PC-9 (cell line): ENCODE measurements at regions not wholly inside any gene's neighbourhood (a gene's known extent, or its start where the extent isn't known, plus 50 kb on each side); places are given as distances from the start of the nearest gene placed in this dataset.
"Not testable (repeated sequence)": the region's sequence is repeated elsewhere in the genome, so short reads cannot be mapped to it uniquely, and the experiment has no call there.

Experiments used
- BruUV-seq: library from RNA; stranded (reverse); fragments of 400-500 nt; replicated peaks from 2 replicates; lab custom pipeline; 2021; lab: Mats Ljungman, UMichigan
- CTCF ChIA-PET: fragments of 300-600 bp; sonication (Branson Sonifier 250); formaldehyde crosslinking; loops from one replicate; lab custom pipeline; 2022; ENCODE audit warnings: antibody characterized with exemption; lab: Charles Lee
- POLR2A ChIA-PET: fragments of 300-600 bp; sonication (Branson Sonifier 250); formaldehyde crosslinking; loops from one replicate; lab custom pipeline; 2022; ENCODE audit warnings: antibody characterized with exemption; ENCODE audit not compliant: unreplicated experiment; lab: Charles Lee
- DNase-seq, 2 experiments: peaks; one replicate each; pipeline versions ENCODE4 v3.0.0 to v3.0.0-alpha.2; 2015 to 2022; ENCODE audit warnings: mixed read lengths in 1 of 2
- H2AFZ ChIP-seq: fragments of 200-600 bp; sonication (generic); 2 replicates; pipeline ENCODE4 v1.8.1; 2017; ENCODE audit warnings: antibody characterized with exemption
- H3F3A ChIP-seq: fragments of 200-600 bp; sonication (generic); 2 replicates; pipeline ENCODE4 v1.8.1; 2017; ENCODE audit warnings: antibody characterized with exemption, mild to moderate bottlenecking, low read depth; ENCODE audit not compliant: insufficient read depth
- H3K27ac ChIP-seq: fragments of 200-600 bp; sonication (generic); 2 replicates; pipeline ENCODE4 v1.6.1; 2016; ENCODE audit warnings: mixed run types
- H3K27me3 ChIP-seq: fragments of 200-600 bp; sonication (generic); 2 replicates; pipeline ENCODE4 v1.6.1; 2016; ENCODE audit warnings: low read depth, mixed run types; ENCODE audit not compliant: insufficient read depth
- H3K36me3 ChIP-seq: fragments of 200-600 bp; sonication (generic); 2 replicates; pipeline ENCODE4 v1.6.1; 2016; ENCODE audit warnings: low read depth, mixed run types
- H3K4me1 ChIP-seq: fragments of 200-600 bp; sonication (generic); replicated peaks from 2 replicates; pipeline ENCODE4 v1.6.1; 2016; ENCODE audit warnings: mixed run types; ENCODE audit not compliant: insufficient read depth
- H3K4me2 ChIP-seq: fragments of 200-600 bp; sonication (generic); 2 replicates; pipeline ENCODE4 v1.6.1; 2017; ENCODE audit warnings: mixed run types
- H3K4me3 ChIP-seq: fragments of 200-600 bp; sonication (generic); 2 replicates; pipeline ENCODE4 v1.6.1; 2016; ENCODE audit warnings: mixed run types
- H3K79me2 ChIP-seq: fragments of 200-600 bp; sonication (generic); 2 replicates; pipeline ENCODE4 v1.6.1; 2017; ENCODE audit warnings: low read depth, mixed run types
- H3K9me2 ChIP-seq: fragments of 200-600 bp; sonication (generic); 2 replicates; pipeline ENCODE4 v1.8.1; 2017; ENCODE audit warnings: mild to moderate bottlenecking; ENCODE audit not compliant: insufficient read depth
- H3K9me3 ChIP-seq: fragments of 200-600 bp; sonication (generic); 2 replicates; pipeline ENCODE4 v1.8.1; 2016; ENCODE audit warnings: low read depth; ENCODE audit not compliant: insufficient read depth
- H4K20me1 ChIP-seq: fragments of 200-600 bp; sonication (generic); 2 replicates; pipeline ENCODE4 v1.8.1; 2017; ENCODE audit not compliant: insufficient read depth
- CTCF ChIP-seq: fragments of 200-600 bp; sonication (generic); conservative IDR thresholded peaks from 2 replicates; pipeline ENCODE4 v1.6.1; 2017; ENCODE audit warnings: mixed run types, antibody characterized with exemption, mild to moderate bottlenecking, moderate library complexity
- EZH2 ChIP-seq: fragments of 200-600 bp; sonication (generic); IDR thresholded peaks from 2 replicates; pipeline ENCODE4 v1.8.0; 2017; ENCODE audit warnings: antibody characterized with exemption, low read depth
- intact Hi-C: fragments of 100-400 bp; cut with micrococcal nuclease; formaldehyde crosslinking; loops from one replicate; pipeline ENCODE4 v1.10.0; 2022; ENCODE audit not compliant: unreplicated experiment

- H3K27me3 ChIP-seq: no peaks in the 10 kb centered on the region
- no peak overlapping the region for H3K4me2 ChIP-seq
- no peaks in the 10 kb centered on the region for H3K4me1 ChIP-seq
- H3K9me2 ChIP-seq: no peaks in the 10 kb centered on the region
- BruUV-seq: no TSS peak
- no peaks in the 10 kb centered on the region for H3K9me3 ChIP-seq
- no peaks in the 10 kb centered on the region for H3K36me3 ChIP-seq
- intact Hi-C loops: no loop called here
- no peaks in the 10 kb centered on the region for H4K20me1 ChIP-seq
- H3K79me2 ChIP-seq: no peaks in the 10 kb centered on the region
- no peak for DNase-seq
- H2AFZ ChIP-seq: no peak overlapping the region
- H3K27ac ChIP-seq: no peak overlapping the region
- TF ChIP-seq CTCF: no peak
- no peak for TF ChIP-seq EZH2
- no peaks in the 10 kb centered on the region for H3F3A ChIP-seq
- H3K4me3 ChIP-seq: no peak overlapping the region
- CTCF ChIA-PET: no interaction called here
- POLR2A ChIA-PET: no interaction called here
These were observed 2116.0 kb downstream of the TP53TG3F start for GRCh38 chr16:35575432-35575821.

- H3F3A ChIP-seq: no peaks in the 10 kb centered on the region
- H3K4me1 ChIP-seq: no peaks in the 10 kb centered on the region
- BruUV-seq: no TSS peak
- no peaks in the 10 kb centered on the region for H3K9me3 ChIP-seq
- no peak overlapping the region for H3K4me2 ChIP-seq
- H2AFZ ChIP-seq: no peak overlapping the region
- H4K20me1 ChIP-seq: no peaks in the 10 kb centered on the region
- POLR2A ChIA-PET: no interaction called here
- no peaks in the 10 kb centered on the region for H3K79me2 ChIP-seq
- H3K9me2 ChIP-seq: no peaks in the 10 kb centered on the region
- CTCF ChIA-PET: no interaction called here
- intact Hi-C loops: no loop called here
- H3K27ac ChIP-seq: no peak overlapping the region
- no peaks in the 10 kb centered on the region for H3K27me3 ChIP-seq
- H3K4me3 ChIP-seq: no peak overlapping the region
- no peaks in the 10 kb centered on the region for H3K36me3 ChIP-seq
- DNase-seq: no peak
- TF ChIP-seq CTCF (no peak), EZH2 (no peak)
These were observed 2126.0 kb downstream of the TP53TG3F start for GRCh38 chr16:35585411-35585810.

- H4K20me1 ChIP-seq, H3K9me2 ChIP-seq, H3K4me1 ChIP-seq, H3K4me3 ChIP-seq, H3F3A ChIP-seq, intact Hi-C loops, H3K27ac ChIP-seq, H2AFZ ChIP-seq, H3K9me3 ChIP-seq, H3K79me2 ChIP-seq, CTCF ChIA-PET, H3K4me2 ChIP-seq, BruUV-seq, POLR2A ChIA-PET, H3K36me3 ChIP-seq, H3K27me3 ChIP-seq: not testable (repeated sequence)
- peak in 1 of 2 experiments; percentile 37 for DNase-seq
- TF ChIP-seq CTCF: peak; percentile 88
These were observed 2131.5 kb downstream of the TP53TG3F start for GRCh38 chr16:35590913-35591312.
